CD8-positive, alpha-beta memory T cell (primary cell): ENCODE measurements at regions not wholly inside any gene's neighbourhood (a gene's known extent, or its start where the extent isn't known, plus 50 kb on each side); places are given as distances from the start of the nearest gene placed in this dataset.

ENCODE experiments used
- CTCF ChIA-PET: fragments of 350-600 bp; sonication (Branson Sonifier 250); formaldehyde crosslinking; loops from one replicate; lab custom pipeline; 2021; ENCODE audit warnings: antibody characterized with exemption; lab: Charles Lee
- POLR2A ChIA-PET: fragments of 350-600 bp; sonication (Branson Sonifier 250); formaldehyde crosslinking; loops from one replicate; lab custom pipeline; 2021; ENCODE audit warnings: antibody characterized with exemption; lab: Charles Lee
- DNase-seq, 5 donors: peaks; one replicate each; pipeline versions ENCODE4 v3.0.0 to v3.0.0-alpha.2; 2020 to 2022; ENCODE audit warnings: mixed read lengths in 1 of 5
- H3K27ac ChIP-seq: one replicate; pipeline ENCODE4 v1.7.0; 2013; ENCODE audit warnings: low read depth, mild to moderate bottlenecking, low read length, moderate library complexity
- H3K27me3 ChIP-seq: 2 replicates; pipeline ENCODE4 v1.7.0; 2013; ENCODE audit warnings: low read length, mild to moderate bottlenecking; ENCODE audit not compliant: insufficient read depth, poor library complexity, severe bottlenecking
- H3K36me3 ChIP-seq: 2 replicates; pipeline ENCODE4 v1.7.0; 2013; ENCODE audit warnings: mild to moderate bottlenecking, low read length, moderate library complexity; ENCODE audit not compliant: insufficient read depth
- H3K4me1 ChIP-seq: 2 replicates; pipeline ENCODE4 v1.7.0; 2013; ENCODE audit warnings: mild to moderate bottlenecking, low read length, moderate library complexity; ENCODE audit not compliant: insufficient read depth
- H3K4me3 ChIP-seq: 2 replicates; pipeline ENCODE4 v1.7.0; 2013; ENCODE audit warnings: mild to moderate bottlenecking, low read length
- H3K9me3 ChIP-seq: 2 replicates; pipeline ENCODE4 v1.7.0; 2013; ENCODE audit warnings: mild to moderate bottlenecking, low read length
- H3K27ac Mint-ChIP-seq, 8 donors: one replicate each; pipeline ENCODE4 v1.8.0; 2020 to 2021; ENCODE audit warnings: mixed read lengths in 8 of 8, mild to moderate bottlenecking in 6 of 8, inconsistent platforms in 3 of 8, moderate library complexity in 3 of 8
- H3K27me3 Mint-ChIP-seq, 2 donors: one replicate each; pipeline ENCODE4 v1.8.0; 2020 to 2021; ENCODE audit warnings: mixed read lengths in 2 of 2, mild to moderate bottlenecking in 1 of 2, moderate library complexity in 1 of 2
- H3K36me3 Mint-ChIP-seq, 3 donors: one replicate each; pipeline ENCODE4 v1.8.0; 2020 to 2021; ENCODE audit warnings: mixed read lengths in 3 of 3, inconsistent platforms in 1 of 3, mild to moderate bottlenecking in 1 of 3
- H3K4me1 Mint-ChIP-seq, 3 donors: one replicate each; pipeline ENCODE4 v1.8.0; 2020 to 2021; ENCODE audit warnings: mixed read lengths in 3 of 3, inconsistent platforms in 1 of 3, mild to moderate bottlenecking in 1 of 3
- H3K4me3 Mint-ChIP-seq, 7 donors: one replicate each; pipeline ENCODE4 v1.8.0; 2020 to 2021; ENCODE audit warnings: mixed read lengths in 7 of 7, mild to moderate bottlenecking in 6 of 7, moderate library complexity in 4 of 7, inconsistent platforms in 2 of 7
- H3K9me3 Mint-ChIP-seq, 5 donors: one replicate each; pipeline ENCODE4 v1.8.0; 2020 to 2022; ENCODE audit warnings: mixed read lengths in 5 of 5, mild to moderate bottlenecking in 3 of 5, moderate library complexity in 2 of 5, inconsistent platforms in 1 of 5

DNA sequence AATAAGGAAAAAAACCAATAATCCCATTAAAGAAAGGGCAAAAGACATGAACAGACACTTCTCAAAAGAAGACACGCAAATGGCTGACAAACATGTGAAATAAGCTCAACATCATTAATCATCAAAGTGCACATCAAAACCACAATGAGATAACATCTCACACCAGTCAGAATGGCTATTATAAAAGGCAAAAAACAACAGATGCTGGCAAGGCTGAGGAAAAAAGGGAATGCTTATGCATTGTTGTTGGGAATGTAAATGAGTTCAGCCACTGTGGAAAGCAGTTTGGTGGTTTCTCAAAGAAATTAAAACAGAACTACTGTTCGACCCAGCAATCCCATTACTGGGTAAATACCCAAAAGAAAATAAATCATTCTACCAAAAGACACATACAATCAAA lies 285.6 kb downstream of the NR4A2 start:
- ChIA-PET CTCF (no interaction called here), POLR2A (no interaction called here)
- Histone ChIP-seq H3K36me3 (no peaks in the 10 kb centered on the region), H3K27ac (no peak overlapping the region), H3K4me1 (no peaks in the 10 kb centered on the region), H3K27me3 (no peaks in the 10 kb centered on the region), H3K4me3 (no peak overlapping the region), H3K9me3 (no peaks in the 10 kb centered on the region)
- Mint-ChIP-seq H3K36me3 (no peaks in the 10 kb centered on the region), H3K4me1 (peaks cover 0 to 4% (median 0%) of the 10 kb centered on the region in 3 donors), H3K27me3 (peaks cover 2 to 4% of the 10 kb centered on the region in 2 donors), H3K27ac (no peak overlapping the region), H3K4me3 (no peak overlapping the region), H3K9me3 (peaks cover 0 to 2% (median 0%) of the 10 kb centered on the region in 5 donors)
- no peak for DNase-seq

DNA sequence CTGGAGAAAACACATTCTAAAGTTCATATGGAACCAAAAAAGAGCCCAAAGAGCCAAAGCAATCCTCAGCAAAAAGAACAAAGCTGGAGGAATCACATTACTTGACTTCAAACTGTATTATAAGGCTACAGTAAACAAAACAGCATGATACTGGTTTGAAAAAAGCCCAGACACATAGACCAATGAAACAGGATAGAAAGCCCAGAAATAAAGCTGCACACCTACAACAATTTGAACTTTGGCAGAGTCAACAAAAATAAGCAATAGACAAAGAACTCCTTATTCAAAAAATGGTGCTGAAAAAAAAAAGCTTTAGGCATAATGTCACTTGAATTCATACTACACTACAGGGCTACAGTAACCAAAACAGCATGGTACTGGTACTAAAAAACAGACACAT lies 289.6 kb downstream of the NR4A2 start:
- Histone ChIP-seq H3K4me1 (no peaks in the 10 kb centered on the region), H3K4me3 (no peak overlapping the region)
- H3K27me3 Mint-ChIP-seq = peaks cover 0 to 7% of the 10 kb centered on the region in 2 donors

DNA sequence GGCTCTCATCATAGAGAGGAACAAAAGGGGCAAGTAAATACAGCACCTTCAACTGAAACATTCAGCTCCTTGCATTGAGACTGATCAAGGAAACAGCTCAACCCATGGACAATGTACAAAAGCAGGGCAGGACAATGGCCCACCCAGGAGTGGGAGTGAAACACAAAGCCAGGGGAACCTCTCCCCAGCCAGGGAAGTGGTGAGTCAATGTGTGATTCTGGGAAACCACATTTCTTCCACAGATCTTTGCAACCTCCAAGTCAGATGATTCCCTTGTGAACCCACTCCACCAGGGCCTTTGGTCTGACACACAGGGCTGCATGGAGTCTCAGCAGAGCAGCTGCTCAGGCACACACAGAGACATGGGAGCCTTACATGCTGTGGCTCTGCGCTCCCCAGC lies 294.5 kb downstream of the NR4A2 start:
- no peaks in the 10 kb centered on the region for H3K4me1 ChIP-seq
- H3K27me3 Mint-ChIP-seq = peaks cover 0 to 3% of the 10 kb centered on the region in 2 donors
- H3K4me1 Mint-ChIP-seq = no peaks in the 10 kb centered on the region
- H3K36me3 ChIP-seq = no peaks in the 10 kb centered on the region
- no peak overlapping the region for H3K4me3 Mint-ChIP-seq
- H3K27ac Mint-ChIP-seq = no peak overlapping the region
- ChIA-PET POLR2A (no interaction called here), CTCF (no interaction called here)
- no peaks in the 10 kb centered on the region for H3K9me3 ChIP-seq
- no peaks in the 10 kb centered on the region for H3K27me3 ChIP-seq
- no peaks in the 10 kb centered on the region for H3K36me3 Mint-ChIP-seq
- DNase-seq = no peak
- H3K9me3 Mint-ChIP-seq = no peaks in the 10 kb centered on the region
- no peak overlapping the region for H3K27ac ChIP-seq
- no peak overlapping the region for H3K4me3 ChIP-seq

More for the DNA sequence above, 289.6 kb downstream of the NR4A2 start:
- H3K27me3 ChIP-seq = no peaks in the 10 kb centered on the region
- H3K27ac ChIP-seq = no peak overlapping the region
- H3K4me1 Mint-ChIP-seq = peaks cover 0 to 4% (median 0%) of the 10 kb centered on the region in 3 donors
- ChIA-PET CTCF (no interaction called here), POLR2A (no interaction called here)
- H3K36me3 Mint-ChIP-seq = no peaks in the 10 kb centered on the region
- no peak overlapping the region for H3K4me3 Mint-ChIP-seq
- H3K27ac Mint-ChIP-seq = no peak overlapping the region
- H3K9me3 ChIP-seq = no peaks in the 10 kb centered on the region
- H3K36me3 ChIP-seq = no peaks in the 10 kb centered on the region
- no peaks in the 10 kb centered on the region for H3K9me3 Mint-ChIP-seq
- no peak for DNase-seq

DNA sequence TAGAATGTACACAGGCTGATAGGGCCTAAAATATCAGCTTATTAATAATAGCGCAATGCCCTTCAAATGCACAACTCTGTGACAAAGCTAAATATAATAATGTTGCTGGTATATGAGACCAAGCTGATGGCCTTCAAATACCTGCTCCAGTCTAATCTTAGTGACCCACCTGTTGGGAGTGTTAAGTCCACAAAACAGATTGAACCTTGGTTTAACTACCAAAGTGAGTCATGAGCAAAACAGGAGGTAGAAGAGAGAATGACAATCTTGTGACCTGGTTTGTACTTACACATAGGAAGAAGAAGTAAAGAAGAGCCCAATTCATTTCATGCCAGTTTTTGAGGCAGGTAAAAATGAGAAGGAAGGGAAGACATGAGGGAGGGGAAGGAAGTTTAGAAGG lies 295.0 kb downstream of the NR4A2 start:
- no peaks in the 10 kb centered on the region for H3K4me1 Mint-ChIP-seq
- CTCF ChIA-PET = no interaction called here
- Histone ChIP-seq H3K4me3 (no peak overlapping the region), H3K36me3 (no peaks in the 10 kb centered on the region), H3K9me3 (no peaks in the 10 kb centered on the region), H3K4me1 (no peaks in the 10 kb centered on the region), H3K27ac (no peak overlapping the region), H3K27me3 (no peaks in the 10 kb centered on the region)
- H3K4me3 Mint-ChIP-seq = no peak overlapping the region
- no peak for DNase-seq
- peaks cover 0 to 3% of the 10 kb centered on the region in 2 donors for H3K27me3 Mint-ChIP-seq
- H3K36me3 Mint-ChIP-seq = no peaks in the 10 kb centered on the region
- no peaks in the 10 kb centered on the region for H3K9me3 Mint-ChIP-seq
- H3K27ac Mint-ChIP-seq = no peak overlapping the region
- POLR2A ChIA-PET = no interaction called here

DNA sequence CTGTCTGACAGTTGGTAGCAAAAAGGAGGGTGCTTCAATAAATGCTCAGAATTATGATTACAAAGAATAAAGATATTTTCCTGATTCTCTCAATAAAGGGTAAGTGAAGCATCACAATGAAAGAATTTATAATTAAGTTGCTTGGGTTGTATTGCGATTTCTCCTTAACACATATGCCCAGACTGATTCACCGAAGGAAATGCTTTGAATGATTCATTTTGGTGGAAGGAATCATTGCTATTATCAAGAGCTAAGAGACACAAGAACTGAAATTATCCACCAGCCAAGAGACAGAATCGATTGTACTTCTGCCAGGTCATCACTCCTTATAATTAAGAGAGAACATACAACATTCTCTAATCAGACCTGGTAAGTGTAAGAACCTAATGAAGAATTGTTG lies 301.4 kb downstream of the NR4A2 start:
- no peaks in the 10 kb centered on the region for H3K4me1 Mint-ChIP-seq
- DNase-seq = no peak
- ChIA-PET CTCF (no interaction called here), POLR2A (no interaction called here)
- Histone ChIP-seq H3K4me1 (no peaks in the 10 kb centered on the region), H3K27me3 (no peaks in the 10 kb centered on the region), H3K27ac (no peak overlapping the region), H3K4me3 (no peak overlapping the region), H3K36me3 (no peaks in the 10 kb centered on the region), H3K9me3 (no peaks in the 10 kb centered on the region)
- H3K9me3 Mint-ChIP-seq = peaks cover 0 to 2% (median 0%) of the 10 kb centered on the region in 5 donors
- no peak overlapping the region for H3K27ac Mint-ChIP-seq
- no peaks in the 10 kb centered on the region for H3K36me3 Mint-ChIP-seq
- no peak overlapping the region for H3K4me3 Mint-ChIP-seq
- peaks cover 0 to 4% of the 10 kb centered on the region in 2 donors for H3K27me3 Mint-ChIP-seq

DNA sequence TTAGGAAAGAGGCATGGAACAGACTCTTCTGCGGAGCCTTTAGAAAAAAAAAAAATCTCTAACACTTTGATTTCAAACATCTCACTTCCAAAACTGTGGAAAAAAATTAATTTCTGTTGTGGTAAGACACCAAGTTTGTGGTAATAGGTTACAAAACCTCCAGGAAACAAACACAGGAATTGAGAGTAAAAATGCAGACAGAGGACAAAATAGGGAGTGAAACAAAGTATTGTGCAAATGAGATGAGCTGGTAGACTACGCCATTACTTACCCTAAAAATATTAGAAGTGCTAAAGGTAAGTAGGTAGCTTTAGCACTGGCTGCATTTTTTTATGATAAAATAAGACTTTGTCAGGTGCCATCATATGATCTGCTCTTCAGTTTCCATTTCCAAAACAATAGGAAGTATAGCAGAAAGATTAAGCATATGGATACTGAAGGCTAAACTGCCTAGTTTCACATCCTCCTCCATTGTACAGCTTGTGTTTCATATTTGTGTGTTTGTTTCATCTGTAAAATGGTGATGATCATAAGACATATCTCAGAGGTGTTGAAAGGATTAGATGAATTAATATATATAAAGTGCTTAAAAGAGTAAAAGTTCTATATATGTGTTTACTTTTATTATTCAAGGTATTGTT lies 309.2 kb downstream of the NR4A2 start:
- no peaks in the 10 kb centered on the region for H3K9me3 ChIP-seq
- no peak overlapping the region for H3K27ac ChIP-seq
- H3K27me3 Mint-ChIP-seq = peaks cover 4 to 7% of the 10 kb centered on the region in 2 donors
- no peak overlapping the region for H3K27ac Mint-ChIP-seq
- no peak overlapping the region for H3K4me3 Mint-ChIP-seq
- H3K9me3 Mint-ChIP-seq = peaks cover 0 to 3% (median 0%) of the 10 kb centered on the region in 5 donors
- H3K4me1 ChIP-seq = no peaks in the 10 kb centered on the region
- no peak for DNase-seq
- H3K27me3 ChIP-seq = no peaks in the 10 kb centered on the region
- ChIA-PET POLR2A (no interaction called here), CTCF (no interaction called here)
- H3K36me3 Mint-ChIP-seq = no peaks in the 10 kb centered on the region
- no peaks in the 10 kb centered on the region for H3K36me3 ChIP-seq
- H3K4me3 ChIP-seq = no peak overlapping the region
- no peaks in the 10 kb centered on the region for H3K4me1 Mint-ChIP-seq

DNA sequence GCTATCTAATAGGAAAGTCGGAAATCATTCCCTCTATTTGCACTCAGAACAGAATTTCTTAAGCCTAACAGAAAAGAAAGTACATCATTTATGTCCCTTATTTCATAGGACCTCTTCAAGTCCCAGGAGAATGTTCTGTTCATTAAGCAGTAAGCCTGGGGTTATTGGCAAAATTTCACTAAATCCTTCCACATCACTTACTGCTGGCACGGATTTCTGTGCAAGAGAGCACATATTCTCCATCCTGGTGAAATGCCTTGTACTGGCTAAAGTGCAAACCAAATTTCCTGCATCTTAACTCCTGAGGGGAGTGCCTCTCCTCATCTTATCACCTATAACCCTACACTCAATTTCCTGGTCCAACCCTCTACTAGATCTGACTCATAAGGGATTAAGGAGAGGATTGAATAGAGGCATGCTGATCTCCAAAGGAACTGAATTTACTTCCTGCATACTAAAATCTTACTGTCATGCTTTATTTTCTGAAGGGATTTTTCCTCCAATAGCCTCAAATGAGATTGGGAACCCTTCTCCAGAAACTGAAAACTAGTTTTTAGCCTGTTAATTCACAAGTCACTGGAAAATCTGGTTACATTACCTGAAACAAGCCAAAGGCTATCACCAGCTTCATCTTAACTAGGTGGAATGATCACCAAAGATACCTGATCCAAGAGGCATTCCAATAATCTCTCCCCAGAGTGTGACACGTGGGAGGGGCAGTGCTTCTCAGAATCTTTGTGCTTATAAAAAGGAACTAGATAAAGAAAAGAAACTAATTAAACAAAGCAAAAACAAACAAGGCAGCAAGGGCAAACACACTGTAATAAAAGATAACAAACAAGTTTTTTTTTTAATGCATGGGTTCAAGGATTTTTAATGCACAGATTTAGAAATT lies 311.1 kb downstream of the NR4A2 start:
- CTCF ChIA-PET = no interaction called here
- H3K9me3 ChIP-seq = no peaks in the 10 kb centered on the region
- peaks cover 0 to 3% (median 0%) of the 10 kb centered on the region in 5 donors for H3K9me3 Mint-ChIP-seq

DNA sequence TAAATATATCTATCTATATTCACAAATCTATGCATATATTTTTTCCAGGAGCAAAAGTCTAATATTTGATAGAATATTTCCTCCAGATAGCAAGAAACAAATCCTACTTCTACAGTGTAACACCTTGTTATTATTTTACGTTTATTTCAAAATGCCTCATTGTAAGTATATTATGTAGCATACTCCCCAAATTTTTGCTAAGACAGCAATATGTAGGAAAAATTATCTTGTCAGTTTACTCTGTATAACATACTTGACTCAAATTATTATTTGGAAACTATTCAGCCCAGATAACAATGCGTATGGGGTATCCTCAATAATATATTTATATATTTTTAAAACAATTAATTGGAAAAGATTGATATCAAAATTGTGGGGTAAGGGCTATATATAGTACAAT lies 313.2 kb downstream of the NR4A2 start:
- no peaks in the 10 kb centered on the region for H3K9me3 Mint-ChIP-seq
- H3K27me3 Mint-ChIP-seq = peaks cover 4 to 5% of the 10 kb centered on the region in 2 donors
- no peak overlapping the region for H3K27ac Mint-ChIP-seq
- ChIA-PET CTCF (no interaction called here), POLR2A (no interaction called here)
- H3K36me3 ChIP-seq = no peaks in the 10 kb centered on the region
- no peaks in the 10 kb centered on the region for H3K4me1 Mint-ChIP-seq
- no peaks in the 10 kb centered on the region for H3K36me3 Mint-ChIP-seq
- H3K4me3 ChIP-seq = no peak overlapping the region
- H3K4me1 ChIP-seq = no peaks in the 10 kb centered on the region
- H3K27ac ChIP-seq = no peak overlapping the region
- no peaks in the 10 kb centered on the region for H3K27me3 ChIP-seq
- H3K9me3 ChIP-seq = no peaks in the 10 kb centered on the region
- no peak overlapping the region for H3K4me3 Mint-ChIP-seq
- DNase-seq = no peak

More for the DNA sequence above, 311.1 kb downstream of the NR4A2 start:
- H3K27me3 ChIP-seq = no peaks in the 10 kb centered on the region
- Mint-ChIP-seq H3K4me3 (no peak overlapping the region), H3K27ac (no peak overlapping the region), H3K4me1 (no peaks in the 10 kb centered on the region), H3K27me3 (peaks cover 4% of the 10 kb centered on the region in 2 donors), H3K36me3 (no peaks in the 10 kb centered on the region)
- H3K4me1 ChIP-seq = no peaks in the 10 kb centered on the region
- DNase-seq = no peak
- H3K36me3 ChIP-seq = no peaks in the 10 kb centered on the region
- POLR2A ChIA-PET = no interaction called here
- H3K4me3 ChIP-seq = no peak overlapping the region
- H3K27ac ChIP-seq = no peak overlapping the region
